Left kidney (tissue), 1 donor: ENCODE measurements at regions not wholly inside any gene's neighbourhood (a gene's known extent, or its start where the extent isn't known, plus 50 kb on each side); places are given as distances from the start of the nearest gene placed in this dataset.
"Not testable (repeated sequence)": the region's sequence is repeated elsewhere in the genome, so short reads cannot be mapped to it uniquely, and the experiment has no call there.

Source experiments
- DNase-seq: peaks from one replicate; pipeline ENCODE4 v3.0.0-alpha.2; 2013

- no peak for DNase-seq
Observed at GRCh38 chr2:15823459-15824396, 116.6 kb upstream of the MYCN start.

- not testable (repeated sequence) for DNase-seq
Observed at GRCh38 chr2:15824467-15824866, 115.9 kb upstream of the MYCN start.

- DNase-seq = no peak
Observed at GRCh38 chr2:15825276-15825980, 114.9 kb upstream of the MYCN start.

GRCh38 chr2:15826273-15826717 is 114.1 kb upstream of the MYCN start:
- no peak for DNase-seq

GRCh38 chr2:15827001-15827400 is 113.3 kb upstream of the MYCN start:
- no peak for DNase-seq

- DNase-seq = no peak
Observed at GRCh38 chr2:15828576-15828975, 111.8 kb upstream of the MYCN start.

GRCh38 chr2:15829091-15829801 is 111.1 kb upstream of the MYCN start:
- no peak for DNase-seq

GRCh38 chr2:15829985-15830384 is 110.4 kb upstream of the MYCN start:
- DNase-seq = no peak

- no peak for DNase-seq
Observed at GRCh38 chr2:15830937-15831549, 109.3 kb upstream of the MYCN start.

GRCh38 chr2:15832030-15832709 is 108.2 kb upstream of the MYCN start:
- DNase-seq = no peak

GRCh38 chr2:15832849-15833680 is 107.3 kb upstream of the MYCN start:
- DNase-seq = no peak

GRCh38 chr2:15833731-15834130 is 106.6 kb upstream of the MYCN start:
- no peak for DNase-seq

GRCh38 chr2:15834381-15835031 is 105.8 kb upstream of the MYCN start:
- DNase-seq = no peak

GRCh38 chr2:15835991-15836688 is 104.2 kb upstream of the MYCN start:
- DNase-seq = no peak

- no peak for DNase-seq
Observed at GRCh38 chr2:15836689-15837610, 103.4 kb upstream of the MYCN start.

GRCh38 chr2:15838481-15839090 is 101.8 kb upstream of the MYCN start:
- DNase-seq = no peak

- no peak for DNase-seq
Observed at GRCh38 chr2:15839426-15840124, 100.8 kb upstream of the MYCN start.
